ENCODE measurements at regions not wholly inside any gene's neighbourhood (a gene's known extent, or its start where the extent isn't known, plus 50 kb on each side); places are given as distances from the start of the nearest gene placed in this dataset.

- H3K27ac ChIP-seq: no peak overlapping the region
- no peaks in the 10 kb centered on the region for H3K36me3 ChIP-seq
- intact Hi-C loops (cut with DNase I): no loop called here
- H3K4me1 ChIP-seq: no peaks in the 10 kb centered on the region
- no peaks in the 10 kb centered on the region for H3K9me3 ChIP-seq
- TF ChIP-seq, protein P1, sequence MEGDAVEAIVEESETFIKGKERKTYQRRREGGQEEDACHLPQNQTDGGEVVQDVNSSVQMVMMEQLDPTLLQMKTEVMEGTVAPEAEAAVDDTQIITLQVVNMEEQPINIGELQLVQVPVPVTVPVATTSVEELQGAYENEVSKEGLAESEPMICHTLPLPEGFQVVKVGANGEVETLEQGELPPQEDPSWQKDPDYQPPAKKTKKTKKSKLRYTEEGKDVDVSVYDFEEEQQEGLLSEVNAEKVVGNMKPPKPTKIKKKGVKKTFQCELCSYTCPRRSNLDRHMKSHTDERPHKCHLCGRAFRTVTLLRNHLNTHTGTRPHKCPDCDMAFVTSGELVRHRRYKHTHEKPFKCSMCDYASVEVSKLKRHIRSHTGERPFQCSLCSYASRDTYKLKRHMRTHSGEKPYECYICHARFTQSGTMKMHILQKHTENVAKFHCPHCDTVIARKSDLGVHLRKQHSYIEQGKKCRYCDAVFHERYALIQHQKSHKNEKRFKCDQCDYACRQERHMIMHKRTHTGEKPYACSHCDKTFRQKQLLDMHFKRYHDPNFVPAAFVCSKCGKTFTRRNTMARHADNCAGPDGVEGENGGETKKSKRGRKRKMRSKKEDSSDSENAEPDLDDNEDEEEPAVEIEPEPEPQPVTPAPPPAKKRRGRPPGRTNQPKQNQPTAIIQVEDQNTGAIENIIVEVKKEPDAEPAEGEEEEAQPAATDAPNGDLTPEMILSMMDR (IDR thresholded peaks at IDR 0.05): peak; percentile 10
- ATAC-seq (peak; percentile 29), DNase-seq (no peak)
- no peaks in the 10 kb centered on the region for H3K27me3 ChIP-seq
- H3K4me3 ChIP-seq: no peak overlapping the region
Observed at GRCh38 chr2:57376985-57377384, 669.6 kb upstream of the VRK2 start.

GRCh38 chr2:57386305-57386704, 660.3 kb upstream of the VRK2 start:
- TF ChIP-seq, protein P1 (IDR thresholded peaks at IDR 0.05): no peak
- intact Hi-C loops (cut with DNase I): no loop called here
- DNase-seq: no peak
- no peaks in the 10 kb centered on the region for H3K27me3 ChIP-seq
- H3K4me1 ChIP-seq: no peaks in the 10 kb centered on the region
- no peak overlapping the region for H3K27ac ChIP-seq
- no peaks in the 10 kb centered on the region for H3K9me3 ChIP-seq
- no peak overlapping the region for H3K4me3 ChIP-seq
- no peaks in the 10 kb centered on the region for H3K36me3 ChIP-seq
- no peak for ATAC-seq

GRCh38 chr2:57396355-57397098, 650.1 kb upstream of the VRK2 start:
- H3K27ac ChIP-seq: no peak overlapping the region
- H3K4me1 ChIP-seq: no peaks in the 10 kb centered on the region
- H3K27me3 ChIP-seq: no peaks in the 10 kb centered on the region
- intact Hi-C loops (cut with DNase I): no loop called here
- no peaks in the 10 kb centered on the region for H3K9me3 ChIP-seq
- H3K4me3 ChIP-seq: no peak overlapping the region
- TF ChIP-seq, protein P1 (IDR thresholded peaks at IDR 0.05): no peak
- ATAC-seq: peak; percentile 68
- DNase-seq: no peak
- no peaks in the 10 kb centered on the region for H3K36me3 ChIP-seq

- Histone ChIP-seq H3K4me1 (no peaks in the 10 kb centered on the region), H3K27me3 (no peaks in the 10 kb centered on the region), H3K27ac (no peak overlapping the region), H3K4me3 (no peak overlapping the region), H3K9me3 (no peaks in the 10 kb centered on the region), H3K36me3 (no peaks in the 10 kb centered on the region)
- ATAC-seq (peak; percentile 42), DNase-seq (no peak)
- TF ChIP-seq, protein P1 (IDR thresholded peaks at IDR 0.05): no peak
- intact Hi-C loops (cut with DNase I): no loop called here
Observed at GRCh38 chr2:57397550-57398360, 648.9 kb upstream of the VRK2 start.

DNA sequence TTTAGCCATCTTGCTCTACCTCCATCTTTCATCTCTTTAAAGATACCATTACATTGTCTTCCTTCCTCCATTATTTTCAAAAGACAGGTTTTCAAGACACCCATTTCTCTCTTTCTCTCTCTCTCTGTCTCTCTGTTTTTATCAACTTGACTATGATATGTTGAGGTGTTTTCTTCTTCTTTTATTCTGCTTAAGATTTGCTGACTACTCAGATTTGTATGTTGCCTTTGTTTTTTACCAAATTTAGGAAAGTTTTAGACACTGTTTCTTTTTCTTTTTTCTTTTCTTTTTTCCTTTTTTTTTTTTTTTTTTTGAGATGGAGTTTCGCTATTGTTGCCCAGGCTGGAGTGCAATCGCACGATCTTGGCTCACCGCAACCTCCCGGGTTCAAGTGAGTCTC, 647.5 kb upstream of the VRK2 start:
- no peak overlapping the region for H3K27ac ChIP-seq
- H3K9me3 ChIP-seq: no peaks in the 10 kb centered on the region
- TF ChIP-seq, protein P1 (IDR thresholded peaks at IDR 0.05): no peak
- no peak overlapping the region for H3K4me3 ChIP-seq
- DNase-seq: no peak
- no peaks in the 10 kb centered on the region for H3K27me3 ChIP-seq
- H3K36me3 ChIP-seq: no peaks in the 10 kb centered on the region
- no peak for ATAC-seq
- intact Hi-C loops (cut with DNase I): no loop called here
- H3K4me1 ChIP-seq: no peaks in the 10 kb centered on the region
